IMR-90 (cell line): ENCODE measurements at regions not wholly inside any gene's neighbourhood (a gene's known extent, or its start where the extent isn't known, plus 50 kb on each side); places are given as distances from the start of the nearest gene placed in this dataset.

Experiments used
- ATAC-seq: fragments of 200-7000 bp; cut with Tn5 transposase; 2 replicates; pipeline ENCODE4 v1.9.1; 2020; ENCODE audit warnings: low read depth, mild to moderate bottlenecking, moderate library complexity
- BruUV-seq: library from RNA; stranded (reverse); fragments of 400-500 nt; replicated peaks from 2 replicates; lab custom pipeline; 2021; lab: Mats Ljungman, UMichigan
- CTCF ChIA-PET: fragments of 300-600 bp; formaldehyde crosslinking; extraction: SDS; loops from one replicate; lab custom pipeline; 2021; ENCODE audit warnings: antibody characterized with exemption; lab: Yijun Ruan, JAX
- POLR2A ChIA-PET: fragments of 300-600 bp; sonication (Branson Sonifier 250); formaldehyde crosslinking; loops from one replicate; lab custom pipeline; 2022; ENCODE audit warnings: antibody characterized with exemption; ENCODE audit not compliant: unreplicated experiment; lab: Charles Lee
- DNase-seq: peaks from one replicate; pipeline ENCODE4 v3.0.0; 2013
- H2AFZ ChIP-seq: replicated peaks from 2 replicates; pipeline ENCODE3; 2013; ENCODE audit warnings: low read length, mild to moderate bottlenecking; ENCODE audit not compliant: poor library complexity
- H2AK5ac ChIP-seq: 2 replicates; pipeline ENCODE4 v1.6.1; 2013; ENCODE audit warnings: low read depth, low read length, inconsistent platforms
- H2AK9ac ChIP-seq: replicated peaks from 2 replicates; pipeline ENCODE3; 2013; ENCODE audit warnings: mild to moderate bottlenecking, low read depth, low read length, moderate library complexity; ENCODE audit not compliant: poor library complexity
- H2BK120ac ChIP-seq: 2 replicates; pipeline ENCODE4 v1.6.1; 2013; ENCODE audit warnings: low read depth, low read length, inconsistent platforms
- H2BK15ac ChIP-seq: 3 replicates; pipeline ENCODE4 v1.6.1; 2013; ENCODE audit warnings: low read depth, low read length, inconsistent platforms
- H2BK20ac ChIP-seq: 2 replicates; pipeline ENCODE4 v1.6.1; 2013; ENCODE audit warnings: low read depth, mild to moderate bottlenecking, inconsistent platforms, low read length, moderate library complexity
- H2BK5ac ChIP-seq: 2 replicates; pipeline ENCODE4 v1.6.1; 2013; ENCODE audit warnings: mild to moderate bottlenecking, low read depth, low read length, inconsistent platforms; ENCODE audit not compliant: poor library complexity, severe bottlenecking
- H3K14ac ChIP-seq: replicated peaks from 2 replicates; pipeline ENCODE4 v1.6.1; 2013; ENCODE audit warnings: low read depth, low read length, inconsistent platforms
- H3K18ac ChIP-seq: 2 replicates; pipeline ENCODE4 v1.6.1; 2013; ENCODE audit warnings: low read depth, low read length, control low read depth
- H3K23ac ChIP-seq: 2 replicates; pipeline ENCODE4 v1.6.1; 2013; ENCODE audit warnings: low read depth, low read length, inconsistent platforms
- H3K27ac ChIP-seq: 2 replicates; pipeline ENCODE4 v1.5.1; 2013; ENCODE audit warnings: mild to moderate bottlenecking, control low read depth, low read length; ENCODE audit not compliant: insufficient read depth
- H3K27me3 ChIP-seq: 2 replicates; pipeline ENCODE4 v1.6.1; 2013; ENCODE audit warnings: low read length; ENCODE audit not compliant: control insufficient read depth, insufficient read depth
- H3K36me3 ChIP-seq: 2 replicates; pipeline ENCODE4 v1.6.1; 2013; ENCODE audit warnings: low read length, mixed read lengths; ENCODE audit not compliant: control insufficient read depth, insufficient read depth
- H3K4ac ChIP-seq: 2 replicates; pipeline ENCODE4 v1.6.1; 2013; ENCODE audit warnings: low read depth, low read length, inconsistent platforms
- H3K4me1 ChIP-seq: 2 replicates; pipeline ENCODE4 v1.6.1; 2013; ENCODE audit warnings: low read length, mixed read lengths; ENCODE audit not compliant: control insufficient read depth, insufficient read depth
- H3K4me2 ChIP-seq: 2 replicates; pipeline ENCODE4 v1.6.1; 2013; ENCODE audit warnings: low read depth, mild to moderate bottlenecking, control low read depth, low read length, moderate library complexity
- H3K4me3 ChIP-seq: 2 replicates; pipeline ENCODE4 v1.5.1; 2013; ENCODE audit warnings: low read depth, mild to moderate bottlenecking, control low read depth, low read length, moderate library complexity; ENCODE audit not compliant: insufficient read depth
- H3K56ac ChIP-seq: 2 replicates; pipeline ENCODE4 v1.6.1; 2013; ENCODE audit warnings: low read length, inconsistent platforms; ENCODE audit not compliant: insufficient read depth; ENCODE audit errors: extremely low read depth
- H3K79me1 ChIP-seq, 2 experiments: 2 replicates each; pipeline ENCODE4 v1.6.1; 2013; ENCODE audit warnings: low read length in 2 of 2, inconsistent platforms in 1 of 2, low read depth in 1 of 2
- H3K9ac ChIP-seq: 2 replicates; pipeline ENCODE4 v1.6.1; 2013; ENCODE audit warnings: low read depth, low read length, control low read depth
- H3K9me1 ChIP-seq: 2 replicates; pipeline ENCODE4 v1.6.1; 2013; ENCODE audit warnings: low read length, inconsistent platforms; ENCODE audit not compliant: insufficient read depth
- H3K9me3 ChIP-seq: 2 replicates; pipeline ENCODE4 v1.6.1; 2013; ENCODE audit warnings: low read length; ENCODE audit not compliant: control insufficient read depth, insufficient read depth
- H4K20me1 ChIP-seq: 2 replicates; pipeline ENCODE4 v1.6.1; 2013; ENCODE audit warnings: low read length, inconsistent platforms; ENCODE audit not compliant: insufficient read depth
- H4K5ac ChIP-seq: 2 replicates; pipeline ENCODE4 v1.6.1; 2013; ENCODE audit warnings: mild to moderate bottlenecking, low read depth, low read length, control low read depth
- H4K8ac ChIP-seq, 2 experiments: 2 replicates each; pipeline ENCODE4 v1.6.1; 2013; ENCODE audit warnings: low read depth in 2 of 2, low read length in 2 of 2, control low read depth in 1 of 2, inconsistent platforms in 1 of 2
- H4K91ac ChIP-seq: 2 replicates; pipeline ENCODE4 v1.6.1; 2013; ENCODE audit warnings: low read depth, low read length, inconsistent platforms; ENCODE audit not compliant: insufficient read depth
- MAFK ChIP-seq: IDR thresholded peaks from 2 replicates; pipeline ENCODE4 v1.6.1; 2012; ENCODE audit warnings: low read depth, low read length, improper control_type of control experiment
- RFX5 ChIP-seq: IDR thresholded peaks from 2 replicates; pipeline ENCODE4 v1.8.0; 2012; ENCODE audit warnings: low read depth, mild to moderate bottlenecking, low read length, moderate library complexity
- WGBS, 2 experiments: methylation state at CpG; one replicate each; pipeline versions ENCODE4 v1.1.5 to v1.1.7; 2013; ENCODE audit warnings: missing lambda C conversion rate in 2 of 2; ENCODE audit not compliant: insufficient read length in 1 of 2; ENCODE audit errors: extremely low coverage in 2 of 2; 5-methylcytosine and 5-hydroxymethylcytosine counted together
- dilution Hi-C: fragments of 300-500 bp; cut with HindIII; formaldehyde crosslinking; loops from one replicate; pipeline ENCODE4 v1.14.3; 2018; ENCODE audit warnings: low sequenced_read_pairs; ENCODE audit not compliant: unreplicated experiment
- in situ Hi-C: fragments of 300-500 bp; cut with MboI; formaldehyde crosslinking; loops from 3 replicates; pipeline ENCODE4 v1.14.3; 2019; ENCODE audit warnings: low sequenced_read_pairs, inconsistent platforms, mixed read lengths
- intact Hi-C: fragments of 100-400 bp; cut with micrococcal nuclease; formaldehyde crosslinking; loops from 2 replicates; pipeline ENCODE4 v1.10.0; 2022

GRCh38 chr3:107034142-107034541 lies 343.1 kb upstream of the CCDC54 start:
- H2BK15ac ChIP-seq = no peak overlapping the region
- POLR2A ChIA-PET = interaction anchor here (0.7 kb wide), 1 partner anchor 135 kb away, joined by 12 read pairs; no protein-coding TSS in a partner anchor
- no peak overlapping the region for H3K4me2 ChIP-seq
- H3K23ac ChIP-seq = no peak overlapping the region
- H3K14ac ChIP-seq = no peak overlapping the region
- H2BK120ac ChIP-seq = no peak overlapping the region
- no peaks in the 10 kb centered on the region for H4K20me1 ChIP-seq
- DNase-seq = no peak
- H3K27ac ChIP-seq = no peak overlapping the region
- H2BK20ac ChIP-seq = no peak overlapping the region
- H2BK5ac ChIP-seq = no peak overlapping the region
- H3K4ac ChIP-seq = no peak overlapping the region
- H3K79me1 ChIP-seq = no peaks in the 10 kb centered on the region
- H2AK5ac ChIP-seq = no peak overlapping the region
- H3K27me3 ChIP-seq = no peaks in the 10 kb centered on the region
- H3K36me3 ChIP-seq = no peaks in the 10 kb centered on the region
- H3K4me1 ChIP-seq = no peaks in the 10 kb centered on the region
- peaks cover 2% of the 10 kb centered on the region; the same call in 1 of the 2 replicates for H3K9me3 ChIP-seq
- no peak overlapping the region for H4K5ac ChIP-seq
- ATAC-seq = no peak
- no peak overlapping the region for H4K91ac ChIP-seq
- no CpG with 5 or more reads among the region's 3 CpGs for WGBS, 2 experiments
- no peak overlapping the region for H3K56ac ChIP-seq
- intact Hi-C loops (no loop called here), in situ Hi-C loops (no loop called here), dilution Hi-C loops (no loop called here)
- H2AFZ ChIP-seq = no peak overlapping the region
- H2AK9ac ChIP-seq = no peak overlapping the region
- no peak overlapping the region for H4K8ac ChIP-seq
- TF ChIP-seq RFX5 = no peak
- TF ChIP-seq MAFK = peak; percentile 64
- no peak overlapping the region for H3K18ac ChIP-seq
- CTCF ChIA-PET = no interaction called here
- no peak overlapping the region for H3K4me3 ChIP-seq
- H3K9me1 ChIP-seq = no peaks in the 10 kb centered on the region
- BruUV-seq = no TSS peak
- no peak overlapping the region for H3K9ac ChIP-seq
